ENCODE measurements at regions not wholly inside any gene's neighbourhood (a gene's known extent, or its start where the extent isn't known, plus 50 kb on each side); places are given as distances from the start of the nearest gene placed in this dataset.

DNA sequence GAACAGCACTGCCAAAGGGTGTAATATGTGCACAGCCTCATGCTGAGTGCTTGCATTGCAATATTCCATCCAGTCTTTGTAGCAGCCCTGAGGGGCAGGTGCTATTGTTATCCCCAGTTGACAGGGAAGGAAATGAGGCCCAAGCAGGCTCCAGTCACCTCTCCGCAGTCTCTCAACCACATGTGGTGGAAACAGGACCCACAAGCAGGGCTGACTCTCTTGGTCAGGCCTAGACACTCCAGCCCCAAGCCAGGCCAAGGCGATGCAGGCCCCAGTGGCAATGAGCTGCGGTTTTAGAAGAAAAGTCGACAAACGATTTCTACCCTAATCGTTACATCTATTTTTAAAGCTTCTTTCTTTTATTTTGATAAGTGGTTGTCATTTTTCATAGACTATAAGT, 52.6 kb upstream of the GADD45A start:
- TF ChIP-seq, protein P1, sequence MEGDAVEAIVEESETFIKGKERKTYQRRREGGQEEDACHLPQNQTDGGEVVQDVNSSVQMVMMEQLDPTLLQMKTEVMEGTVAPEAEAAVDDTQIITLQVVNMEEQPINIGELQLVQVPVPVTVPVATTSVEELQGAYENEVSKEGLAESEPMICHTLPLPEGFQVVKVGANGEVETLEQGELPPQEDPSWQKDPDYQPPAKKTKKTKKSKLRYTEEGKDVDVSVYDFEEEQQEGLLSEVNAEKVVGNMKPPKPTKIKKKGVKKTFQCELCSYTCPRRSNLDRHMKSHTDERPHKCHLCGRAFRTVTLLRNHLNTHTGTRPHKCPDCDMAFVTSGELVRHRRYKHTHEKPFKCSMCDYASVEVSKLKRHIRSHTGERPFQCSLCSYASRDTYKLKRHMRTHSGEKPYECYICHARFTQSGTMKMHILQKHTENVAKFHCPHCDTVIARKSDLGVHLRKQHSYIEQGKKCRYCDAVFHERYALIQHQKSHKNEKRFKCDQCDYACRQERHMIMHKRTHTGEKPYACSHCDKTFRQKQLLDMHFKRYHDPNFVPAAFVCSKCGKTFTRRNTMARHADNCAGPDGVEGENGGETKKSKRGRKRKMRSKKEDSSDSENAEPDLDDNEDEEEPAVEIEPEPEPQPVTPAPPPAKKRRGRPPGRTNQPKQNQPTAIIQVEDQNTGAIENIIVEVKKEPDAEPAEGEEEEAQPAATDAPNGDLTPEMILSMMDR (IDR thresholded peaks at IDR 0.05): no peak
- TF ChIP-seq ZFX (IDR thresholded peaks at IDR 0.05; ENCODE audit: borderline replicate concordance): no peak
